Vagina (tissue), 2 donors: ENCODE measurements at regions not wholly inside any gene's neighbourhood (a gene's known extent, or its start where the extent isn't known, plus 50 kb on each side); places are given as distances from the start of the nearest gene placed in this dataset.

Experiments used
- DNase-seq, 2 donors: peaks; one replicate each; pipeline ENCODE4 v3.0.0-alpha.2; 2017; ENCODE audit errors: extremely low spot score in 2 of 2
- H3K27ac ChIP-seq: fragments of 200-600 bp; sonication (generic); one replicate; pipeline ENCODE4 v1.5.1; 2019
- H3K27me3 ChIP-seq: fragments of 200-600 bp; sonication (generic); one replicate; pipeline ENCODE4 v1.5.1; 2019
- H3K36me3 ChIP-seq, 2 donors: fragments of 200-600 bp; sonication (generic); one replicate each; pipeline ENCODE4 v1.5.1; 2017 to 2019
- H3K4me1 ChIP-seq: fragments of 200-600 bp; sonication (generic); one replicate; pipeline ENCODE4 v1.5.1; 2019
- H3K4me3 ChIP-seq, 2 donors: fragments of 200-600 bp; sonication (generic); 1 replicate in 1 of 2; 2 replicates in 1 of 2; pipeline ENCODE4 v1.5.1; 2016 to 2019
- H3K9me3 ChIP-seq: fragments of 200-600 bp; sonication (generic); one replicate; pipeline ENCODE4 v1.5.1; 2019
- POLR2A ChIP-seq, 2 donors: fragments of 450-650 bp; IDR thresholded peaks; one replicate each; pipeline ENCODE4 v1.6.1; 2017; ENCODE audit warnings: antibody characterized with exemption in 2 of 2, mild to moderate bottlenecking in 2 of 2, moderate library complexity in 2 of 2
- POLR2AphosphoS5 ChIP-seq, 2 donors: sonication (generic); formaldehyde crosslinking; IDR thresholded peaks; one replicate each; pipeline ENCODE4 v1.9.0; 2017; ENCODE audit warnings: antibody characterized with exemption in 2 of 2, mild to moderate bottlenecking in 2 of 2, low read depth in 1 of 2; ENCODE audit not compliant: insufficient read depth in 1 of 2
- intact Hi-C: fragments of 100-400 bp; cut with DNase I; formaldehyde crosslinking; loops from one replicate; pipeline ENCODE4 v1.15.1; 2023
- TF ChIP-seq, protein P1 (sequence below), 3 experiments: fragments of 450-650 bp in 2 of 3; fragments of 200-600 bp in 1 of 3; sonication (generic) in 1 of 3; IDR thresholded peaks; one replicate each; pipeline ENCODE4 v1.5.1; 2017 to 2019; ENCODE audit warnings: antibody characterized with exemption in 3 of 3, mild to moderate bottlenecking in 2 of 3, moderate library complexity in 2 of 3

DNA sequence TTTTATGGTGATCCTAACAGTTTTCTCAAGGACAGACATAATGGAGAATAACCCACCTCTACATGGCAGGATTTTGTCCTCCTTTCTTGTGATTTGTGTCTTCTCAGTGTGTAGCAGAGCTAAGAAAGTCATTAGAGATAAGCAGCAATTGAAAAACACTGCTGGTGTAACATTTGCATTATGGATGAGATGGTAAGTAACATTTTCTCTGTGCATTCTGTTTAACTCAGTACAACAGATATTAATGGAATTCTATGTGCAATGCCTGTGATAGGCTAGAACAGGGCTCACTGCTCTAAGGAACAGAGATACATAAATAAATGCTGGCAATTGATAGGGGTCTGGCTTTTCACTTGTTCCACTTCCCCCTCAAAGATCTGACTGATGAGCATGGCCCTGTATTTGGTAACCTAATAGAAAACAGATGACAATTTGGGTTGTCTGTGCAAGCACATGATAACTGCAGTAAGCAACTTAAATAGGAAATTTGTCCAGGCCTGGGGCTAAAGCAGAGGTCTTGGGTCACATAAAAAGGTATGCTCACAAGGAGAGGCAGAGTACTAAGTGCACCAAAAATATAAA is 560.3 kb upstream of the POM121L12 start:
- Histone ChIP-seq H3K4me1 (no peaks in the 10 kb centered on the region), H3K27ac (no peak overlapping the region), H3K4me3 (no peak overlapping the region), H3K36me3 (no peaks in the 10 kb centered on the region), H3K27me3 (no peaks in the 10 kb centered on the region), H3K9me3 (no peaks in the 10 kb centered on the region)
- TF ChIP-seq POLR2AphosphoS5 (IDR thresholded peaks at IDR 0.05; ENCODE audit: insufficient read depth in 1 of 2, low read depth in 1 of 2) (no peak), POLR2A (IDR thresholded peaks at IDR 0.05) (no peak)
- TF ChIP-seq, protein P1, sequence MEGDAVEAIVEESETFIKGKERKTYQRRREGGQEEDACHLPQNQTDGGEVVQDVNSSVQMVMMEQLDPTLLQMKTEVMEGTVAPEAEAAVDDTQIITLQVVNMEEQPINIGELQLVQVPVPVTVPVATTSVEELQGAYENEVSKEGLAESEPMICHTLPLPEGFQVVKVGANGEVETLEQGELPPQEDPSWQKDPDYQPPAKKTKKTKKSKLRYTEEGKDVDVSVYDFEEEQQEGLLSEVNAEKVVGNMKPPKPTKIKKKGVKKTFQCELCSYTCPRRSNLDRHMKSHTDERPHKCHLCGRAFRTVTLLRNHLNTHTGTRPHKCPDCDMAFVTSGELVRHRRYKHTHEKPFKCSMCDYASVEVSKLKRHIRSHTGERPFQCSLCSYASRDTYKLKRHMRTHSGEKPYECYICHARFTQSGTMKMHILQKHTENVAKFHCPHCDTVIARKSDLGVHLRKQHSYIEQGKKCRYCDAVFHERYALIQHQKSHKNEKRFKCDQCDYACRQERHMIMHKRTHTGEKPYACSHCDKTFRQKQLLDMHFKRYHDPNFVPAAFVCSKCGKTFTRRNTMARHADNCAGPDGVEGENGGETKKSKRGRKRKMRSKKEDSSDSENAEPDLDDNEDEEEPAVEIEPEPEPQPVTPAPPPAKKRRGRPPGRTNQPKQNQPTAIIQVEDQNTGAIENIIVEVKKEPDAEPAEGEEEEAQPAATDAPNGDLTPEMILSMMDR (IDR thresholded peaks at IDR 0.05) = no peak
- DNase-seq = no peak
- intact Hi-C loops = no loop called here

- Histone ChIP-seq H3K27me3 (no peaks in the 10 kb centered on the region), H3K9me3 (no peaks in the 10 kb centered on the region), H3K36me3 (no peaks in the 10 kb centered on the region), H3K4me3 (no peak overlapping the region), H3K4me1 (no peaks in the 10 kb centered on the region), H3K27ac (no peak overlapping the region)
- intact Hi-C loops = no loop called here
- no peak for TF ChIP-seq POLR2AphosphoS5 (IDR thresholded peaks at IDR 0.05; ENCODE audit: insufficient read depth in 1 of 2, low read depth in 1 of 2)
- no peak for TF ChIP-seq POLR2A (IDR thresholded peaks at IDR 0.05)
- TF ChIP-seq, protein P1 (IDR thresholded peaks at IDR 0.05) = no peak
- no peak for DNase-seq
These were observed 561.7 kb upstream of the POM121L12 start for GRCh38 chr7:52473756-52474155.

DNA sequence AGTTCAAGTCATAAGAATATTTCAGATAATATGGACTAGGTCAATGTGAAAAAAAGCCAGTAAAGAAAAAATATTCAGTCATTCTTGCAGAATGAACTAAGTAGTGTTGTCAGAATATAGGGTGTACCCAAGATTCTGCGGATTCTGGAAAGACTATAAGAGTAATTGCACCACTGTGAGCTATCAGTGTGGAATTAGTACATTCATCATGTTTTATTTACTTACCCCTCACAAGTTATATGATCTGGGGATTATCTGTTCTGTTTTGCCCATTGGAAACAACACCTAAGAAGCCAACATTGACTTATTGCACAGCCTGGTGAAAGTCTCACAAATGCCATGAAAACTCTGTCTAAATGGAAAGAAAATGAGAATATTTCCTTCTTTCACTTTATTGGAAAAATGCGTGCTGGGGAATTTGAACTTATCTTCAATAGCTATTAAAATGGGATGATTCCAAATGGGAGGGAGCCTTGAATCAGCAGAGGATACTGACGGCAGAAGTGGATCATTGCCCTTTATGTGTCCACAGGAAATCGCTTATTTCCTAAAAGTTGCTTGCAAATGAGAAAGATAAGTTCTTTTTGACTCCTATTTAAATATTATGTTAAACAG is 563.3 kb upstream of the POM121L12 start:
- H3K27ac ChIP-seq = no peak overlapping the region
- no peaks in the 10 kb centered on the region for H3K27me3 ChIP-seq
- no peaks in the 10 kb centered on the region for H3K9me3 ChIP-seq
- intact Hi-C loops = no loop called here
- H3K36me3 ChIP-seq = no peaks in the 10 kb centered on the region
- no peak overlapping the region for H3K4me3 ChIP-seq
- no peak for DNase-seq
- TF ChIP-seq POLR2A (IDR thresholded peaks at IDR 0.05) (no peak), POLR2AphosphoS5 (IDR thresholded peaks at IDR 0.05; ENCODE audit: insufficient read depth in 1 of 2, low read depth in 1 of 2) (no peak)
- no peaks in the 10 kb centered on the region for H3K4me1 ChIP-seq

- H3K27me3 ChIP-seq = no peaks in the 10 kb centered on the region
- H3K4me1 ChIP-seq = no peaks in the 10 kb centered on the region
- no peak overlapping the region for H3K27ac ChIP-seq
- no peaks in the 10 kb centered on the region for H3K36me3 ChIP-seq
- TF ChIP-seq, protein P1 (IDR thresholded peaks at IDR 0.05) = no peak
- no peak overlapping the region for H3K4me3 ChIP-seq
- no peaks in the 10 kb centered on the region for H3K9me3 ChIP-seq
- no peak for DNase-seq
- intact Hi-C loops = no loop called here
These were observed 570.2 kb upstream of the POM121L12 start for GRCh38 chr7:52465216-52465615.

DNA sequence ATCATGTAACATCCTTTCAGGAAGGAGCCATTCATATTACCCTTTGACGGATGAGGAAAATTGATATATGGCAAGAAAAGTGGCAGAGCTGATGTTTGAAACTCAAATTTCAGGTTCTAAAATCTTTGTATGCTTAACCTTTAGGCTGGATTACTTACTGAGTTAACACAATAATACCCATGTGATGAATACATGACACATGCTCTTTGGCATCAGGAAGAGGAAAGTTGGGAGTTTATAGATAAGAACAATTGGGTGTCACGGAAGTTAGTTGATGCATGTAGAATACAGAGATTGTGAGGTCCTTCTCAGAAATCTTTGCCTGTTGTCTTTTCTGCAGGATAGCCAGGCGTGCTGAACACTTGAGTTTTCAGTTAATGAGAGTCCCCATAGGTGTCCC is 572.1 kb upstream of the POM121L12 start:
- no peaks in the 10 kb centered on the region for H3K27me3 ChIP-seq
- no peak for DNase-seq
- no peak overlapping the region for H3K4me3 ChIP-seq
- no peaks in the 10 kb centered on the region for H3K9me3 ChIP-seq
- no peaks in the 10 kb centered on the region for H3K4me1 ChIP-seq
- intact Hi-C loops = no loop called here
- H3K36me3 ChIP-seq = no peaks in the 10 kb centered on the region
- TF ChIP-seq, protein P1 (IDR thresholded peaks at IDR 0.05) = no peak
- no peak for TF ChIP-seq POLR2AphosphoS5 (IDR thresholded peaks at IDR 0.05; ENCODE audit: insufficient read depth in 1 of 2, low read depth in 1 of 2)
- TF ChIP-seq POLR2A (IDR thresholded peaks at IDR 0.05) = no peak
- no peak overlapping the region for H3K27ac ChIP-seq
